Liver (tissue), 8 donors: ENCODE measurements at regions not wholly inside any gene's neighbourhood (a gene's known extent, or its start where the extent isn't known, plus 50 kb on each side); places are given as distances from the start of the nearest gene placed in this dataset.

Source experiments
- DNase-seq: peaks from one replicate; pipeline ENCODE4 v3.0.0-alpha.2; 2017; ENCODE audit warnings: low spot score
- H3K27ac ChIP-seq, 2 donors: one replicate each; pipeline ENCODE4 v1.7.0; 2013; ENCODE audit warnings: inconsistent platforms in 2 of 2, low read length in 2 of 2, control low read depth in 1 of 2, low read depth in 1 of 2, mild to moderate bottlenecking in 1 of 2
- H3K27me3 ChIP-seq, 4 donors: one replicate each; pipeline versions ENCODE4 v1.6.1 to v1.7.0; 2013; ENCODE audit warnings: low read length in 3 of 4, inconsistent platforms in 1 of 4, mild to moderate bottlenecking in 1 of 4, moderate library complexity in 1 of 4; ENCODE audit not compliant: control insufficient read depth in 4 of 4, insufficient read depth in 4 of 4
- H3K36me3 ChIP-seq, 4 donors: one replicate each; pipeline versions ENCODE4 v1.6.1 to v1.7.0; 2013; ENCODE audit warnings: low read length in 3 of 4, mild to moderate bottlenecking in 3 of 4, low read depth in 1 of 4, moderate library complexity in 1 of 4; ENCODE audit not compliant: control insufficient read depth in 4 of 4, insufficient read depth in 3 of 4
- H3K4me1 ChIP-seq, 4 donors: one replicate each; pipeline versions ENCODE4 v1.6.1 to v1.7.0; 2013; ENCODE audit warnings: low read length in 3 of 4, mild to moderate bottlenecking in 3 of 4, moderate library complexity in 1 of 4; ENCODE audit not compliant: control insufficient read depth in 4 of 4, insufficient read depth in 4 of 4
- H3K4me3 ChIP-seq, 3 donors: one replicate each; pipeline versions ENCODE4 v1.6.1 to v1.7.0; 2013; ENCODE audit warnings: low read length in 3 of 3, control low read depth in 1 of 3, low read depth in 1 of 3, mild to moderate bottlenecking in 1 of 3
- H3K9ac ChIP-seq, 2 donors: one replicate each; pipeline ENCODE4 v1.7.0; 2013; ENCODE audit warnings: low read length in 2 of 2, mild to moderate bottlenecking in 2 of 2, moderate library complexity in 2 of 2, control low read depth in 1 of 2, low read depth in 1 of 2
- H3K9me3 ChIP-seq, 4 donors: one replicate each; pipeline versions ENCODE4 v1.6.1 to v1.7.0; 2013; ENCODE audit warnings: low read length in 3 of 4; ENCODE audit not compliant: control insufficient read depth in 4 of 4
- ATF3 ChIP-seq: IDR thresholded peaks from 2 replicates; pipeline ENCODE4 v1.6.1; 2016; ENCODE audit warnings: antibody characterized with exemption
- EGR1 ChIP-seq, 2 donors: IDR thresholded peaks; 2 replicates each; pipeline ENCODE4 v1.6.1; 2016 to 2018; ENCODE audit warnings: antibody characterized with exemption in 2 of 2, low read depth in 2 of 2
- FOXA1 ChIP-seq: IDR thresholded peaks from 2 replicates; pipeline ENCODE4 v1.6.1; 2016; ENCODE audit warnings: antibody characterized with exemption
- FOXA2 ChIP-seq: IDR thresholded peaks from 2 replicates; pipeline ENCODE4 v1.6.1; 2016; ENCODE audit warnings: antibody characterized with exemption
- GABPA ChIP-seq, 2 donors: IDR thresholded peaks in 1 of 2; conservative IDR thresholded peaks in 1 of 2; 2 replicates each; pipeline ENCODE4 v1.6.1; 2016; ENCODE audit warnings: antibody characterized with exemption in 2 of 2, mild to moderate bottlenecking in 1 of 2, moderate library complexity in 1 of 2
- HNF4A ChIP-seq, 2 donors: conservative IDR thresholded peaks; 2 replicates each; pipeline ENCODE4 v1.6.1; 2016; ENCODE audit warnings: antibody characterized with exemption in 2 of 2, mild to moderate bottlenecking in 2 of 2
- HNF4G ChIP-seq: IDR thresholded peaks from 2 replicates; pipeline ENCODE4 v1.6.1; 2016; ENCODE audit warnings: antibody characterized with exemption
- JUND ChIP-seq, 2 donors: IDR thresholded peaks; 2 replicates each; pipeline ENCODE4 v1.6.1; 2016; ENCODE audit warnings: antibody characterized with exemption in 2 of 2
- MAX ChIP-seq: IDR thresholded peaks from 2 replicates; pipeline ENCODE4 v1.6.1; 2016; ENCODE audit warnings: antibody characterized with exemption
- NR2F2 ChIP-seq: IDR thresholded peaks from 2 replicates; pipeline ENCODE4 v1.6.1; 2016; ENCODE audit warnings: antibody characterized with exemption
- RAD21 ChIP-seq, 2 donors: IDR thresholded peaks; 2 replicates each; pipeline ENCODE4 v1.6.1; 2016; ENCODE audit warnings: antibody characterized with exemption in 2 of 2, mild to moderate bottlenecking in 2 of 2
- RXRA ChIP-seq, 2 donors: IDR thresholded peaks; 2 replicates each; pipeline ENCODE4 v1.6.1; 2017 to 2018; ENCODE audit warnings: antibody characterized with exemption in 2 of 2, mild to moderate bottlenecking in 1 of 2
- SP1 ChIP-seq: IDR thresholded peaks from 2 replicates; pipeline ENCODE4 v1.6.1; 2018; ENCODE audit warnings: antibody characterized with exemption, mild to moderate bottlenecking
- TAF1 ChIP-seq: conservative IDR thresholded peaks from 2 replicates; pipeline ENCODE4 v1.6.1; 2016; ENCODE audit warnings: antibody characterized with exemption, mild to moderate bottlenecking
- YY1 ChIP-seq: IDR thresholded peaks from 2 replicates; pipeline ENCODE4 v1.6.1; 2016; ENCODE audit warnings: antibody characterized with exemption, mild to moderate bottlenecking
- WGBS: extraction: QIAGEN DNeasy Blood & Tissue Kit; methylation state at CpG from one replicate; pipeline ENCODE4 v1.1.7; 2013; 5-methylcytosine and 5-hydroxymethylcytosine counted together
- TF ChIP-seq, protein P1 (sequence below): IDR thresholded peaks from 2 replicates; pipeline ENCODE4 v1.6.1; 2016; ENCODE audit warnings: antibody characterized with exemption, mild to moderate bottlenecking
- TF ChIP-seq, protein P2 (sequence below): IDR thresholded peaks from 2 replicates; pipeline ENCODE4 v1.6.1; 2016; ENCODE audit warnings: antibody characterized with exemption
- TF ChIP-seq, protein P3 (sequence below): fragments of 150-350 bp; IDR thresholded peaks from 2 replicates; pipeline ENCODE4 v1.5.1; 2017; ENCODE audit warnings: improper control_type of control experiment, low read depth, low read length; ENCODE audit not compliant: missing input control
- donor health status: healthy.
- donor health status: healthy.
- donor health status: healthy.
- donor health status: healthy.
- donor health status: healthy.

- H3K36me3 ChIP-seq: no peaks in the 10 kb centered on the region
- no peak overlapping the region for H3K9ac ChIP-seq
- no peak for DNase-seq
- WGBS: 53% methylated on average over 2 of the region's 2 CpGs
- H3K4me1 ChIP-seq: no peaks in the 10 kb centered on the region
- H3K27me3 ChIP-seq: no peaks in the 10 kb centered on the region
- H3K9me3 ChIP-seq: peaks cover 0 to 4% (median 0%) of the 10 kb centered on the region in 4 donors
- no peak for TF ChIP-seq ATF3
- TF ChIP-seq, protein P1, sequence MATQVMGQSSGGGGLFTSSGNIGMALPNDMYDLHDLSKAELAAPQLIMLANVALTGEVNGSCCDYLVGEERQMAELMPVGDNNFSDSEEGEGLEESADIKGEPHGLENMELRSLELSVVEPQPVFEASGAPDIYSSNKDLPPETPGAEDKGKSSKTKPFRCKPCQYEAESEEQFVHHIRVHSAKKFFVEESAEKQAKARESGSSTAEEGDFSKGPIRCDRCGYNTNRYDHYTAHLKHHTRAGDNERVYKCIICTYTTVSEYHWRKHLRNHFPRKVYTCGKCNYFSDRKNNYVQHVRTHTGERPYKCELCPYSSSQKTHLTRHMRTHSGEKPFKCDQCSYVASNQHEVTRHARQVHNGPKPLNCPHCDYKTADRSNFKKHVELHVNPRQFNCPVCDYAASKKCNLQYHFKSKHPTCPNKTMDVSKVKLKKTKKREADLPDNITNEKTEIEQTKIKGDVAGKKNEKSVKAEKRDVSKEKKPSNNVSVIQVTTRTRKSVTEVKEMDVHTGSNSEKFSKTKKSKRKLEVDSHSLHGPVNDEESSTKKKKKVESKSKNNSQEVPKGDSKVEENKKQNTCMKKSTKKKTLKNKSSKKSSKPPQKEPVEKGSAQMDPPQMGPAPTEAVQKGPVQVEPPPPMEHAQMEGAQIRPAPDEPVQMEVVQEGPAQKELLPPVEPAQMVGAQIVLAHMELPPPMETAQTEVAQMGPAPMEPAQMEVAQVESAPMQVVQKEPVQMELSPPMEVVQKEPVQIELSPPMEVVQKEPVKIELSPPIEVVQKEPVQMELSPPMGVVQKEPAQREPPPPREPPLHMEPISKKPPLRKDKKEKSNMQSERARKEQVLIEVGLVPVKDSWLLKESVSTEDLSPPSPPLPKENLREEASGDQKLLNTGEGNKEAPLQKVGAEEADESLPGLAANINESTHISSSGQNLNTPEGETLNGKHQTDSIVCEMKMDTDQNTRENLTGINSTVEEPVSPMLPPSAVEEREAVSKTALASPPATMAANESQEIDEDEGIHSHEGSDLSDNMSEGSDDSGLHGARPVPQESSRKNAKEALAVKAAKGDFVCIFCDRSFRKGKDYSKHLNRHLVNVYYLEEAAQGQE: no peak
- no peak for TF ChIP-seq RAD21 (IDR thresholded peaks at IDR 0.05)
- TF ChIP-seq EGR1 (IDR thresholded peaks at IDR 0.05; ENCODE audit: low read depth in 2 of 2): no peak
- no peak for TF ChIP-seq TAF1
- no peak for TF ChIP-seq MAX
- TF ChIP-seq SP1: no peak
- TF ChIP-seq JUND (IDR thresholded peaks at IDR 0.05): no peak
- no peak for TF ChIP-seq HNF4G
- TF ChIP-seq, protein P2, sequence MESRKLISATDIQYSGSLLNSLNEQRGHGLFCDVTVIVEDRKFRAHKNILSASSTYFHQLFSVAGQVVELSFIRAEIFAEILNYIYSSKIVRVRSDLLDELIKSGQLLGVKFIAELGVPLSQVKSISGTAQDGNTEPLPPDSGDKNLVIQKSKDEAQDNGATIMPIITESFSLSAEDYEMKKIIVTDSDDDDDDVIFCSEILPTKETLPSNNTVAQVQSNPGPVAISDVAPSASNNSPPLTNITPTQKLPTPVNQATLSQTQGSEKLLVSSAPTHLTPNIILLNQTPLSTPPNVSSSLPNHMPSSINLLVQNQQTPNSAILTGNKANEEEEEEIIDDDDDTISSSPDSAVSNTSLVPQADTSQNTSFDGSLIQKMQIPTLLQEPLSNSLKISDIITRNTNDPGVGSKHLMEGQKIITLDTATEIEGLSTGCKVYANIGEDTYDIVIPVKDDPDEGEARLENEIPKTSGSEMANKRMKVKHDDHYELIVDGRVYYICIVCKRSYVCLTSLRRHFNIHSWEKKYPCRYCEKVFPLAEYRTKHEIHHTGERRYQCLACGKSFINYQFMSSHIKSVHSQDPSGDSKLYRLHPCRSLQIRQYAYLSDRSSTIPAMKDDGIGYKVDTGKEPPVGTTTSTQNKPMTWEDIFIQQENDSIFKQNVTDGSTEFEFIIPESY: no peak
- no peak for TF ChIP-seq HNF4A (conservative IDR thresholded peaks at IDR 0.05)
- no peak for TF ChIP-seq GABPA (IDR thresholded peaks at IDR 0.05 in 1 of 2, conservative IDR thresholded peaks at IDR 0.05 in 1 of 2)
- TF ChIP-seq NR2F2: no peak
- no peak for TF ChIP-seq FOXA1
- no peak for TF ChIP-seq RXRA (IDR thresholded peaks at IDR 0.05)
- TF ChIP-seq, protein P3, sequence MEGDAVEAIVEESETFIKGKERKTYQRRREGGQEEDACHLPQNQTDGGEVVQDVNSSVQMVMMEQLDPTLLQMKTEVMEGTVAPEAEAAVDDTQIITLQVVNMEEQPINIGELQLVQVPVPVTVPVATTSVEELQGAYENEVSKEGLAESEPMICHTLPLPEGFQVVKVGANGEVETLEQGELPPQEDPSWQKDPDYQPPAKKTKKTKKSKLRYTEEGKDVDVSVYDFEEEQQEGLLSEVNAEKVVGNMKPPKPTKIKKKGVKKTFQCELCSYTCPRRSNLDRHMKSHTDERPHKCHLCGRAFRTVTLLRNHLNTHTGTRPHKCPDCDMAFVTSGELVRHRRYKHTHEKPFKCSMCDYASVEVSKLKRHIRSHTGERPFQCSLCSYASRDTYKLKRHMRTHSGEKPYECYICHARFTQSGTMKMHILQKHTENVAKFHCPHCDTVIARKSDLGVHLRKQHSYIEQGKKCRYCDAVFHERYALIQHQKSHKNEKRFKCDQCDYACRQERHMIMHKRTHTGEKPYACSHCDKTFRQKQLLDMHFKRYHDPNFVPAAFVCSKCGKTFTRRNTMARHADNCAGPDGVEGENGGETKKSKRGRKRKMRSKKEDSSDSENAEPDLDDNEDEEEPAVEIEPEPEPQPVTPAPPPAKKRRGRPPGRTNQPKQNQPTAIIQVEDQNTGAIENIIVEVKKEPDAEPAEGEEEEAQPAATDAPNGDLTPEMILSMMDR: no peak
- TF ChIP-seq YY1: no peak
- TF ChIP-seq FOXA2: no peak
- no peak overlapping the region for H3K27ac ChIP-seq
- H3K4me3 ChIP-seq: no peak overlapping the region
These were observed 180.2 kb downstream of the RASEF start for GRCh38 chr9:82882748-82883147.
